ENCODE measurements at regions not wholly inside any gene's neighbourhood (a gene's known extent, or its start where the extent isn't known, plus 50 kb on each side); places are given as distances from the start of the nearest gene placed in this dataset.

DNA sequence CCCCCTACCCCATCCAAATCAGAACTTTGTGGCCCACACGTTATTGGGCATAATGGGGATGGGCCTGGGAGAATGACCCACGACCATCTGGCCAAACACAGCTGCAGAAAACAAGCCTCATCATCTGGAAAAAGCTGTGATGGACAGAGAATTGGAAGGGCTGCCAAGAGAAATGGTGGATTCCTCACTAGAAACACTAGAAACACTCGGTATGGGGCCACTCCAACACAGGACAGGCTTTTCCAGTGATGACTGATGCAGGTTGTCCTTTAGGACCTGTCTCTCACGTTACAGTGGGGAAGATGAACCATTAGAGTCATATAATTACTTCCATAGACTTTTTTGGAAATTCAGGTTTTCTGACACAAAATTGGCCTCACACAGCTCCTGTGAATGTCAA, 172.4 kb upstream of the TARS1 start:
- intact Hi-C loops (cut with DNase I; ENCODE audit: low total_unique reads), result no loop called here
- DNase-seq, result no peak
- 74 to 89% methylated on average over 4 of the region's 4 CpGs for WGBS, 2 donors
- Histone ChIP-seq H3K27ac (no peak overlapping the region), H3K27me3 (no peaks in the 10 kb centered on the region), H3K36me3 (ENCODE audit: low read depth, missing control alignments) (no peaks in the 10 kb centered on the region), H3K4me3 (no peak overlapping the region), H3K4me1 (no peaks in the 10 kb centered on the region), H3K9me3 (no peaks in the 10 kb centered on the region)
- TF ChIP-seq POLR2A (IDR thresholded peaks at IDR 0.05) (no peak), CTCF (IDR thresholded peaks at IDR 0.05) (no peak)

- intact Hi-C loops (cut with DNase I; ENCODE audit: low total_unique reads), result no loop called here
- no peak for TF ChIP-seq POLR2A (IDR thresholded peaks at IDR 0.05)
- Histone ChIP-seq H3K4me1 (no peaks in the 10 kb centered on the region), H3K4me3 (no peak overlapping the region), H3K36me3 (ENCODE audit: low read depth, missing control alignments) (no peaks in the 10 kb centered on the region), H3K9me3 (no peaks in the 10 kb centered on the region), H3K27me3 (no peaks in the 10 kb centered on the region), H3K27ac (no peak overlapping the region)
- WGBS, 2 donors, result 49 to 97% methylated on average over 1 of the region's 1 CpG
- no peak for DNase-seq
Observed at GRCh38 chr5:33270671-33271070, 170.1 kb upstream of the TARS1 start.

DNA sequence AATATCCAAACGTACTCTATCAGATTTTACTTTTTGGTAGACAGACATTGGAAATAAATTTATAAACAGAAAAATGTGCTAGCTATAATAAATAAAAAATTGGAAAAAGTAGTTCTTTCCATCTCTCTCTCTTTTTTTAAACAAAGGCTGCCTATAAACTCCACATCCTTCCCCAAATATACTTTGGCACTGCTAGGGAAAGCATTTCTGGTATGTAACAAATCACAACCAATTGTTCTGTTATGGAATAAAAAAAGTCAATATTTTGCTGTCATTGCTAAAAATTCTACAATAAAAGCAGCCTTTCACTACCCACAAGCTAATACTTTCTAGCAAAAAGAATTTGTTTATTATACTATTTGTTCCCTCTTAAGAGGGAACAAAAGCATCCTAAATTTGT, 169.2 kb upstream of the TARS1 start:
- WGBS, 2 donors, result 55 to 62% methylated on average over 1 of the region's 1 CpG
- no peak for DNase-seq
- TF ChIP-seq CTCF (IDR thresholded peaks at IDR 0.05) (no peak), POLR2A (IDR thresholded peaks at IDR 0.05) (no peak)
- intact Hi-C loops (cut with DNase I; ENCODE audit: low total_unique reads), result no loop called here
- Histone ChIP-seq H3K27ac (no peak overlapping the region), H3K4me3 (no peak overlapping the region), H3K27me3 (no peaks in the 10 kb centered on the region), H3K4me1 (peaks cover 3% of the 10 kb centered on the region), H3K36me3 (ENCODE audit: low read depth, missing control alignments) (no peaks in the 10 kb centered on the region), H3K9me3 (no peaks in the 10 kb centered on the region)

GRCh38 chr5:33272288-33272687, 168.5 kb upstream of the TARS1 start:
- no peak overlapping the region for H3K4me3 ChIP-seq
- intact Hi-C loops (cut with DNase I; ENCODE audit: low total_unique reads), result no loop called here
- 73 to 79% methylated on average over 3 of the region's 3 CpGs for WGBS, 2 donors
- H3K9me3 ChIP-seq, result no peaks in the 10 kb centered on the region
- no peaks in the 10 kb centered on the region for H3K36me3 ChIP-seq (ENCODE audit: low read depth, missing control alignments)
- no peaks in the 10 kb centered on the region for H3K27me3 ChIP-seq
- no peak for DNase-seq
- H3K27ac ChIP-seq, result no peak overlapping the region
- TF ChIP-seq CTCF (IDR thresholded peaks at IDR 0.05) (no peak), POLR2A (IDR thresholded peaks at IDR 0.05) (no peak)
- peaks cover 6% of the 10 kb centered on the region for H3K4me1 ChIP-seq

- Histone ChIP-seq H3K4me1 (peaks cover 6% of the 10 kb centered on the region), H3K36me3 (ENCODE audit: low read depth, missing control alignments) (no peaks in the 10 kb centered on the region), H3K9me3 (no peaks in the 10 kb centered on the region), H3K27me3 (no peaks in the 10 kb centered on the region), H3K27ac (no peak overlapping the region), H3K4me3 (no peak overlapping the region)
- intact Hi-C loops (cut with DNase I; ENCODE audit: low total_unique reads), result no loop called here
- DNase-seq, result no peak
- no peak for TF ChIP-seq POLR2A (IDR thresholded peaks at IDR 0.05)
- no peak for TF ChIP-seq CTCF (IDR thresholded peaks at IDR 0.05)
Observed at GRCh38 chr5:33273985-33274384, 166.8 kb upstream of the TARS1 start.
